ENCODE measurements at regions not wholly inside any gene's neighbourhood (a gene's known extent, or its start where the extent isn't known, plus 50 kb on each side); places are given as distances from the start of the nearest gene placed in this dataset.
"Not testable (repeated sequence)": the region's sequence is repeated elsewhere in the genome, so short reads cannot be mapped to it uniquely, and the experiment has no call there.

DNA sequence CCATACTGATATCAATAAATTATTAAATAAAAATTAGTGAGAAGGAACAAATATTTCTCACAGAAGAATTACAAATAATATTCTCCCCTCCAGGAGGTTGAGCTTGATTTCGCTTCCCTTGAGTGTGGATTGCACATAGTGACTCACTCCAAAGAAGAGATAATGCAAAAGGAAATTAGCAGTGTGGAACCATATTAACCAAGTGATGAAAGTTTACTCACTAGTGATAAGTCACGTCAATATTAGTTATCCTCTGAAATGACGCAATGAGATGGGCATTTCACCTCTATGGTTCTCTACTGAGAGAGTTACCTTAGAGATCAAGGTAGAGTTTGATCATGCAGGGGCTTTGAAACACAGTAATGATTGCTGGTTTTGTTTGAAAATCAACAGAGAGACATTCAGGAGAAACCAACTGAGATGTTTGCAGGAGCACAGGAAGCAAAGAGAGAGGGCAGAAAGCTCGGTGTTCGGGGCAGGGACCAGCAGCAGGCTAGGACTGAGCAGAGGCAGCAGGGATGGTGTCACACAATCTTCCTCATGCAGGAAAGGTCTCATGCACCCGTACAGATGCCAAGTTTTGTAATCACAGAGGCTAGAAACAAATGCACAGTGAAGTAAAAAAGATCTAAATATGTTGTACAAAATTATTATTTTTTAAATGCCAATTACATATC, 634.5 kb downstream of the QKI start:
- DNase-seq = no peak
- Histone ChIP-seq H3K27me3 (ENCODE audit: low read depth) (no peaks in the 10 kb centered on the region), H3K4me1 (no peaks in the 10 kb centered on the region), H3K9me3 (replicated peaks) (no peaks in the 10 kb centered on the region), H3K27ac (replicated peaks) (no peak overlapping the region), H3K4me3 (no peak overlapping the region), H3K36me3 (no peaks in the 10 kb centered on the region)
- intact Hi-C loops (cut with micrococcal nuclease) = no loop called here
- TF ChIP-seq, protein P1, sequence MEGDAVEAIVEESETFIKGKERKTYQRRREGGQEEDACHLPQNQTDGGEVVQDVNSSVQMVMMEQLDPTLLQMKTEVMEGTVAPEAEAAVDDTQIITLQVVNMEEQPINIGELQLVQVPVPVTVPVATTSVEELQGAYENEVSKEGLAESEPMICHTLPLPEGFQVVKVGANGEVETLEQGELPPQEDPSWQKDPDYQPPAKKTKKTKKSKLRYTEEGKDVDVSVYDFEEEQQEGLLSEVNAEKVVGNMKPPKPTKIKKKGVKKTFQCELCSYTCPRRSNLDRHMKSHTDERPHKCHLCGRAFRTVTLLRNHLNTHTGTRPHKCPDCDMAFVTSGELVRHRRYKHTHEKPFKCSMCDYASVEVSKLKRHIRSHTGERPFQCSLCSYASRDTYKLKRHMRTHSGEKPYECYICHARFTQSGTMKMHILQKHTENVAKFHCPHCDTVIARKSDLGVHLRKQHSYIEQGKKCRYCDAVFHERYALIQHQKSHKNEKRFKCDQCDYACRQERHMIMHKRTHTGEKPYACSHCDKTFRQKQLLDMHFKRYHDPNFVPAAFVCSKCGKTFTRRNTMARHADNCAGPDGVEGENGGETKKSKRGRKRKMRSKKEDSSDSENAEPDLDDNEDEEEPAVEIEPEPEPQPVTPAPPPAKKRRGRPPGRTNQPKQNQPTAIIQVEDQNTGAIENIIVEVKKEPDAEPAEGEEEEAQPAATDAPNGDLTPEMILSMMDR (IDR thresholded peaks at IDR 0.05; ENCODE audit: borderline replicate concordance) = no peak

- TF ChIP-seq, protein P1 (IDR thresholded peaks at IDR 0.05; ENCODE audit: borderline replicate concordance) = no peak
- peaks cover 8% of the 10 kb centered on the region for H3K9me3 ChIP-seq (replicated peaks)
- no peak overlapping the region for H3K4me3 ChIP-seq
- H3K27ac ChIP-seq (replicated peaks) = no peak overlapping the region
- DNase-seq = no peak
- intact Hi-C loops (cut with micrococcal nuclease) = no loop called here
- no peaks in the 10 kb centered on the region for H3K36me3 ChIP-seq
- H3K4me1 ChIP-seq = no peaks in the 10 kb centered on the region
- H3K27me3 ChIP-seq (ENCODE audit: low read depth) = no peaks in the 10 kb centered on the region
Measured at GRCh38 chr6:164045082-164045481, 630.6 kb downstream of the QKI start.

DNA sequence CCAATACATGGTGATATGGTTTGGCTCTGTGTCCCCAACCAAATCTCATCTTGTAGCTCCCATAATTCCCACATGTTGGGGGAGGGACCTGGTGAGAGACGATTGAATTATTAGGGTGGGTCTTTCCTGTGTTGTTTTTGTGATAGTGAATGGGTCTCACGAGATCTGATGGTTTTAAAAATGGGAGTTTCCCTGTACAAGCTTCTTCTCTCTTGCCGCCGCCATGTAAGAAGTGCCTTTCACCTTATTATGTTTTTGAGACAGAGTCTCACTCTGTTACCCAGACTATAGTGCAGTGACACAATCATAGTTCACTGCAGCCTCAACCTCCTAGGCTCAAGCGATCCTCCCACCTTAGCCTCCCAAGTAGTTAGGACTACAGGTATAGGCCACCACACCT, 629.1 kb downstream of the QKI start:
- H3K27ac ChIP-seq (replicated peaks); intact Hi-C loops (cut with micrococcal nuclease); H3K9me3 ChIP-seq (replicated peaks); H3K27me3 ChIP-seq (ENCODE audit: low read depth); H3K4me1 ChIP-seq; DNase-seq; H3K4me3 ChIP-seq; H3K36me3 ChIP-seq: not testable (repeated sequence)

DNA sequence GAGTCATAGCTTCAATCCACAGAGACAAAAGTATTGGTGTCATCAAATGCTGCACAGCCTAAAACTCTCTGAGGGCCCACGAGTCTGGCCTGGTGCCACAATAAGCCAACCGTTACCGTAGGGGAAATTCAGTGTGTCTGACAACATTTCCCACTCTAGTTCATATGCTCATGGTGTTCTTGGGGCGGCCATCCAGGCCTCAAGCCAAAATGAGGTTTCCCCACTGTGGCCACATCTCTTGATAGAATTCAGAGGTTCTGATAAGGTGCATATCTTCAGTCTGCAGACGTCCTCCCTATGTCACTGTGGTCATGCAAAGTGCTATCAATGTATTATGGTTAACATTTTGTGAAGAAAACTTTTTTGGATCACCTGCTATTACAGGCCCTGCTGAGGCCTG, 627.7 kb downstream of the QKI start:
- intact Hi-C loops (cut with micrococcal nuclease) = no loop called here
- H3K4me3 ChIP-seq = no peak overlapping the region
- TF ChIP-seq, protein P1 (IDR thresholded peaks at IDR 0.05; ENCODE audit: borderline replicate concordance) = no peak
- H3K9me3 ChIP-seq (replicated peaks) = peaks cover 8% of the 10 kb centered on the region
- H3K4me1 ChIP-seq = peaks cover 7% of the 10 kb centered on the region
- no peak for DNase-seq
- H3K27ac ChIP-seq (replicated peaks) = no peak overlapping the region
- no peaks in the 10 kb centered on the region for H3K27me3 ChIP-seq (ENCODE audit: low read depth)
- H3K36me3 ChIP-seq = no peaks in the 10 kb centered on the region

- H3K27me3 ChIP-seq (ENCODE audit: low read depth) = no peaks in the 10 kb centered on the region
- no peak overlapping the region for H3K27ac ChIP-seq (replicated peaks)
- no peaks in the 10 kb centered on the region for H3K36me3 ChIP-seq
- H3K9me3 ChIP-seq (replicated peaks) = peaks cover 8% of the 10 kb centered on the region
- intact Hi-C loops (cut with micrococcal nuclease) = no loop called here
- no peak for DNase-seq
- H3K4me3 ChIP-seq = no peak overlapping the region
- peaks cover 17% of the 10 kb centered on the region for H3K4me1 ChIP-seq
- TF ChIP-seq, protein P1 (IDR thresholded peaks at IDR 0.05; ENCODE audit: borderline replicate concordance) = no peak
Measured at GRCh38 chr6:164040994-164041393, 626.5 kb downstream of the QKI start.

GRCh38 chr6:164039954-164040375, 625.4 kb downstream of the QKI start:
- TF ChIP-seq, protein P1 (IDR thresholded peaks at IDR 0.05; ENCODE audit: borderline replicate concordance) = peak; percentile 39
- peaks cover 18% of the 10 kb centered on the region for H3K4me1 ChIP-seq
- H3K27me3 ChIP-seq (ENCODE audit: low read depth) = no peaks in the 10 kb centered on the region
- no peaks in the 10 kb centered on the region for H3K36me3 ChIP-seq
- H3K9me3 ChIP-seq (replicated peaks) = peaks cover 8% of the 10 kb centered on the region
- intact Hi-C loops (cut with micrococcal nuclease) = no loop called here
- peak overlapping the region; percentile 39 for H3K27ac ChIP-seq (replicated peaks)
- DNase-seq = peak; percentile 36
- H3K4me3 ChIP-seq = peak overlapping the region; percentile 47

Measured in left ventricle myocardium inferior (tissue), 1 donor.